B cell (primary cell): ENCODE measurements at regions not wholly inside any gene's neighbourhood (a gene's known extent, or its start where the extent isn't known, plus 50 kb on each side); places are given as distances from the start of the nearest gene placed in this dataset.

ENCODE experiments used
- EZH2 ChIP-seq: IDR thresholded peaks from 2 replicates; pipeline ENCODE4 v1.6.1; 2012; ENCODE audit warnings: borderline replicate concordance, low read depth, mild to moderate bottlenecking, moderate library complexity, low read length; ENCODE audit not compliant: insufficient read depth, poor library complexity, severe bottlenecking
- TF ChIP-seq, protein P1 (sequence below): fragments of 200-600 bp; IDR thresholded peaks from one replicate; pipeline ENCODE4 v1.8.0; 2022; ENCODE audit warnings: antibody characterized with exemption, mild to moderate bottlenecking

- TF ChIP-seq, protein P1, sequence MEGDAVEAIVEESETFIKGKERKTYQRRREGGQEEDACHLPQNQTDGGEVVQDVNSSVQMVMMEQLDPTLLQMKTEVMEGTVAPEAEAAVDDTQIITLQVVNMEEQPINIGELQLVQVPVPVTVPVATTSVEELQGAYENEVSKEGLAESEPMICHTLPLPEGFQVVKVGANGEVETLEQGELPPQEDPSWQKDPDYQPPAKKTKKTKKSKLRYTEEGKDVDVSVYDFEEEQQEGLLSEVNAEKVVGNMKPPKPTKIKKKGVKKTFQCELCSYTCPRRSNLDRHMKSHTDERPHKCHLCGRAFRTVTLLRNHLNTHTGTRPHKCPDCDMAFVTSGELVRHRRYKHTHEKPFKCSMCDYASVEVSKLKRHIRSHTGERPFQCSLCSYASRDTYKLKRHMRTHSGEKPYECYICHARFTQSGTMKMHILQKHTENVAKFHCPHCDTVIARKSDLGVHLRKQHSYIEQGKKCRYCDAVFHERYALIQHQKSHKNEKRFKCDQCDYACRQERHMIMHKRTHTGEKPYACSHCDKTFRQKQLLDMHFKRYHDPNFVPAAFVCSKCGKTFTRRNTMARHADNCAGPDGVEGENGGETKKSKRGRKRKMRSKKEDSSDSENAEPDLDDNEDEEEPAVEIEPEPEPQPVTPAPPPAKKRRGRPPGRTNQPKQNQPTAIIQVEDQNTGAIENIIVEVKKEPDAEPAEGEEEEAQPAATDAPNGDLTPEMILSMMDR: no peak
- no peak for TF ChIP-seq EZH2
Measured at GRCh38 chr15:68484696-68485400, 52.9 kb upstream of the ITGA11 start.
